ENCODE measurements at regions not wholly inside any gene's neighbourhood (a gene's known extent, or its start where the extent isn't known, plus 50 kb on each side); places are given as distances from the start of the nearest gene placed in this dataset.
"Not testable (repeated sequence)": the region's sequence is repeated elsewhere in the genome, so short reads cannot be mapped to it uniquely, and the experiment has no call there.

DNA sequence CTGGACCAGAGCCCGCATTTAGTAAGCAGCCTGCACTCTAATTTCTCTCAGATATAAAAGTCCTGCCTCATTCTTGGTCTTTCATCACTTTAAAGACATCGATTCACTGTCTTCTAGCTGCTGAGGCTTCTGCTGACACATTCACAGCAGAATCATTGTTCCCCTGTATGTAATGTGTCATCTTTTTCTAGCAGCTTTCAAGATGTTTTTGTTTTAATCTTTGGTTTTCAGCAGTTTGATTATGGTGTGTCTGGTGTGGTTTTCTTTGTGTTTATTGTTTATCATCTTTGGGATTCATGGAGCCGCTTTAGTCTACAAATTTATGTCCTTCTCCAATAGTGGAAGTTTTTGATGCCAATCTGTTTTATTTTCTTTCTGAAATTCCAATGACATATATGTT is 157.3 kb upstream of the STMND1 start:
- peaks cover 5 to 22% (median 6%) of the 10 kb centered on the region in 3 donors for H3K27me3 Mint-ChIP-seq (ENCODE audit: low read depth in 3 of 3)
- no peaks in the 10 kb centered on the region for H3K4me1 Mint-ChIP-seq
- no peak overlapping the region for H3K27ac Mint-ChIP-seq
- H3K9me3 Mint-ChIP-seq, result no peaks in the 10 kb centered on the region
- H3K4me3 Mint-ChIP-seq, result no peak overlapping the region
- no peak for DNase-seq
- H3K36me3 Mint-ChIP-seq, result no peaks in the 10 kb centered on the region

DNA sequence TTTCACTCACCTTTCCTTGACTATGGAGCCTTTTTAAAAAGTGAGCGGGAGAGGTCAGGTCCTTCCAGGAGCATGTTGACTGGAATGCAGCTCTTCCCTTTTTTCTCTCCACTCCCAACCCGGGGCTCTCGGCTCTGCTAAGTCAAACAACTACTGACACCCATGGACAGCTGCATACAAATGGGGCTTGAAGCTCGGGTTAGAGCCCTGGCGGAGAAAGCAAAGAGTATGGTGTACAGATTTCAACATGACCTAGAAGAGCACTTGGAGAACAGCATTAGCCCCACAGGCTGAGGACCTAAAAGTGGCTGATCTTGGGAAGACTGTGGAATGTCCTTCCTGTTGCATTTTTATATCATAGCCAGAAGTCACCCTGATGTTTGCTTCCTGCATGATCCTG is 162.0 kb upstream of the STMND1 start:
- H3K27ac Mint-ChIP-seq, result no peak overlapping the region
- H3K9me3 Mint-ChIP-seq, result no peaks in the 10 kb centered on the region
- no peaks in the 10 kb centered on the region for H3K36me3 Mint-ChIP-seq
- peaks cover 2 to 16% (median 8%) of the 10 kb centered on the region in 3 donors for H3K27me3 Mint-ChIP-seq (ENCODE audit: low read depth in 3 of 3)
- no peaks in the 10 kb centered on the region for H3K4me1 Mint-ChIP-seq
- H3K4me3 Mint-ChIP-seq, result no peak overlapping the region
- no peak for DNase-seq

DNA sequence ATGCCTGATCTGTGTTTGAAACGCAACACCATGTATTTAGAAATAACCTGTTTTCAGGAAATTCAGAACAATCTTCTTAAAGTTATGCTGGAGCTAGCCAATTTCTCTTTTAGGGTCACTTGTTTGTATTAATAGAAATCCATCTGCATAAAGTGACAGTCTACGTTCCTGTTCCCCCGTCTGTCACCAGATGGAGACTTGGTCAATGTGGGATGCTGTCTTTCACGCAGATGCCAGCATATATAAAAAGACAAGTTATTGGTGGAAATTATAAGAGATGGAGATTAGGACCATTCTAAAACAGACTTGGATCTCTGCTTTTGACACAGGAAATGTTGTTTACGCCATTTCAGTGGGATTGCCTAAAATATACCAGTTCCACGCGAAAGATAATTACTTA is 162.5 kb upstream of the STMND1 start:
- Mint-ChIP-seq H3K4me1 (no peaks in the 10 kb centered on the region), H3K9me3 (no peaks in the 10 kb centered on the region), H3K27ac (no peak overlapping the region), H3K4me3 (no peak overlapping the region), H3K36me3 (no peaks in the 10 kb centered on the region), H3K27me3 (ENCODE audit: low read depth in 3 of 3) (peaks cover 2 to 13% (median 10%) of the 10 kb centered on the region in 3 donors)
- DNase-seq, result no peak

DNA sequence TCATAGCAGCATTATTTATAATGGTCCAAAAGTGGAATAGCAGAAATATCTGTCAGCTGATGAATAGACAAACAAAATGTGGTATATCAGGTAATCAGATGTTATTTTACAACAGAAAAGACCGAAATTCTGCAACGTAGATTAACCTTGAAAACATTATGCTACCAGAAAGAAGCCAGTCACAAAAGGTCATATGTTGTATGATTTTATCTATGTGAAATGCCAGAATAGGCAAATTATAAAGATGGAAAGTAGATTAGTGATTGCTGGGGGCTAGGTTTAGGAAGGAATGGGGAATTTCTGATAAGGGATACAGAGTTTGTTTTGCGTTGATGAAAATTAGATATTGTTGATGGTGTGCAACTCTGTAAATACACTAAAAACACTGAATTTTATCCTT is 165.0 kb upstream of the STMND1 start:
- H3K27me3 Mint-ChIP-seq (ENCODE audit: low read depth in 3 of 3), result peaks cover 2 to 10% (median 10%) of the 10 kb centered on the region in 3 donors
- DNase-seq, result no peak
- H3K4me3 Mint-ChIP-seq, result no peak overlapping the region
- no peak overlapping the region for H3K27ac Mint-ChIP-seq
- H3K36me3 Mint-ChIP-seq, result no peaks in the 10 kb centered on the region
- H3K4me1 Mint-ChIP-seq, result no peaks in the 10 kb centered on the region
- no peaks in the 10 kb centered on the region for H3K9me3 Mint-ChIP-seq

DNA sequence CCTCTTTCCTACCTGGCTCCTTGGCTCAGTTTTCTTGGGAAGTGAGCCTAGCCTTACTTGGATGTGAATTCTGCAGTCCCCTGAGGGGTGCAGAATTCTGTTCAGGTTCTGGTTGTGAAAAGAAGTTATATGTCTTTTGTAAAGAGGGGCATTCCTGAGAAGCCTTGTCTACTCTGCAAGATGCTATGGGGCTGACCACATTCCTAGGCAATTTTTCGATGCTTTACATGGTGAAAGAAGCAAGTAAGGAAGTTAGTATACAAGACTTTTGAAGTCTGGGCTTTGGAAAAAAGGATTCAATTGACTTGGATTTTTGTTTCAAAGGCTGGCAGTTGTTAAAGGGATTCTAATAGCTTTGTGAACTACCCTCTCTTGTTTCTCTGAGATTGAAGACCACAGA is 167.9 kb upstream of the STMND1 start:
- no peak overlapping the region for H3K4me3 Mint-ChIP-seq
- DNase-seq, result no peak
- peaks cover 2 to 8% (median 3%) of the 10 kb centered on the region in 3 donors for H3K27me3 Mint-ChIP-seq (ENCODE audit: low read depth in 3 of 3)
- no peak overlapping the region for H3K27ac Mint-ChIP-seq
- H3K9me3 Mint-ChIP-seq, result peaks cover 0 to 7% (median 0%) of the 10 kb centered on the region in 6 donors
- H3K4me1 Mint-ChIP-seq, result no peaks in the 10 kb centered on the region
- H3K36me3 Mint-ChIP-seq, result no peaks in the 10 kb centered on the region

DNA sequence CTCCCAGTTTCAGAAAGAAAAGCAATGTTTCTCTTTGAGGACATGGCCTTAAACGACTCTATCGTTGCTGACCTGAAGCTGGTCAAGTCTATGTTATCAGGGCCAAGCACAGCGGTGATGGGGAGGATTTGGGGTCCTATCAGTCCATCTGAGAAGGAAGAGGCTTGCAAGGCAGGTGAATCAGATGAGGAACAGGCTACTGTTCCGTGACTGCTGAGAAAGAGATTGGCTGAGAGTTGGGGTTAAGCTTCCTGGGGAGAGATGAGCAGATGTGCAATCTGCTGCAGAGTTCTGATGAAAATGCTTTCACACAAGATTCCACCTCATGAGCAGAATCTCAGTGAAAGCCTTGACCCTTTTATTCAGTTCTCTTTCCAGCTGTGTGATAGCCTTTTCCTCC is 168.3 kb upstream of the STMND1 start:
- no peaks in the 10 kb centered on the region for H3K36me3 Mint-ChIP-seq
- no peaks in the 10 kb centered on the region for H3K4me1 Mint-ChIP-seq
- peaks cover 2 to 8% (median 3%) of the 10 kb centered on the region in 3 donors for H3K27me3 Mint-ChIP-seq (ENCODE audit: low read depth in 3 of 3)

DNA sequence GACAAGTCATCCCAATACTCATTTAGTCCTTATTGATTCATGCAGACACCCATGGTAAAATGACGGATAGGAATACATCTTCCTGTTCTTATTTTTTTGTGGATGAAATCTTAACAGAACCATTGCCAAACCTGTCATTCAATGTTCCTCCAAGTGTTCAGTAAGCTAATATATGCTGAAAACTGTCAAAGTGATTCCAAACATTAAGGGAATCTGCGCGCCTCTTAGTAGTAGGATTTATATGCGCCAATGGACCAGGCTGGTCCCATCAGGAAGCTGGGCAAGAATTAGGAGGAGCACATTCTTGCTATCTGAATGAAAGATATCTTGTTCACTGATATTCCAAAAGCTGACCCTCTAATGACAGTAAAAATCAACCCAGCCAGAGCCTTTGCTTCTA is 168.9 kb upstream of the STMND1 start:
- no peak for DNase-seq

More for the DNA sequence above, 168.3 kb upstream of the STMND1 start:
- no peak overlapping the region for H3K27ac Mint-ChIP-seq
- H3K9me3 Mint-ChIP-seq, result peaks cover 0 to 7% (median 0%) of the 10 kb centered on the region in 6 donors
- DNase-seq, result no peak
- H3K4me3 Mint-ChIP-seq, result no peak overlapping the region

DNA sequence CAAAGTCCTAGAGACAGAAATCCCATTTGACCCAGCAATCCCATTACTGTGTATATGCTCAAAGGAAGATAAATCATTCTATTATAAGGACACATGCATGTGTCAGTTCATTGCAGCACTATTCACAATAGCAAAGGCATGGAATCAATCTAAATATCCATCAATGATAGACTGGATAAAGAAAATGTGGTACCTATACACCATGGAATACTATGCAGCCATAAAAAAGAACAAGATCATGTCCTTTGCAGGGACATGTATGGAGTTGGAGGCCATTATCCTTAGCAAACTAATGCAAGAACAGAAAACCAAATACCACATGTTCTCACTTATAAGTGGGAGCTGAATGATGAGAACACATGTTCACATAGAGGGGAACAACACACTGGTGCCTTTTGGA is 169.8 kb upstream of the ATXN1 start:
- not testable (repeated sequence) for H3K36me3 Mint-ChIP-seq; H3K9me3 Mint-ChIP-seq; H3K4me1 Mint-ChIP-seq; H3K4me3 Mint-ChIP-seq; H3K27me3 Mint-ChIP-seq (ENCODE audit: low read depth in 3 of 3); H3K27ac Mint-ChIP-seq; DNase-seq

More for the DNA sequence above, 168.9 kb upstream of the STMND1 start:
- peaks cover 0 to 7% (median 0%) of the 10 kb centered on the region in 6 donors for H3K9me3 Mint-ChIP-seq
- H3K27ac Mint-ChIP-seq, result no peak overlapping the region
- H3K27me3 Mint-ChIP-seq (ENCODE audit: low read depth in 3 of 3), result peaks cover 2 to 8% (median 3%) of the 10 kb centered on the region in 3 donors
- H3K4me1 Mint-ChIP-seq, result no peaks in the 10 kb centered on the region
- H3K36me3 Mint-ChIP-seq, result no peaks in the 10 kb centered on the region
- H3K4me3 Mint-ChIP-seq, result no peak overlapping the region

DNA sequence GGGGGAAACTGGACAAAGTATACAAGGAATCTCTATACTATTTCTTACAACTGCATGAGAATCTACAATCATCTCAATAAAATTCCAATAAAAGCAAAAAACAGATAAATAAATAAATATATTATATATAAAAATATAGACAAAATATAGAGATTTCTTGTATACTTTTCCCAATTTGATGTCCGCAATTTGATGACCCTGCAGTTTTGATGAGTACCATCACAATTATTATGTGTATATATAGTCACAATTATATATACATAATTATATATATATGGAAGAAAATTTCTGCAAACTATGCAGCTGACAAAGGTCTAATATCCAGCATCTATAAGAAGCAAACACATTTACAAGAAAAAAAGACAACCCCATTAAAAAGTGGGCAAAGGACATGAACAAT is 169.2 kb upstream of the ATXN1 start:
- no peak for DNase-seq
- no peak overlapping the region for H3K4me3 Mint-ChIP-seq
- peaks cover 2 to 6% (median 6%) of the 10 kb centered on the region in 3 donors for H3K27me3 Mint-ChIP-seq (ENCODE audit: low read depth in 3 of 3)
- H3K36me3 Mint-ChIP-seq, result no peaks in the 10 kb centered on the region
- H3K4me1 Mint-ChIP-seq, result no peaks in the 10 kb centered on the region
- no peak overlapping the region for H3K27ac Mint-ChIP-seq
- peaks cover 0 to 7% (median 0%) of the 10 kb centered on the region in 6 donors for H3K9me3 Mint-ChIP-seq

DNA sequence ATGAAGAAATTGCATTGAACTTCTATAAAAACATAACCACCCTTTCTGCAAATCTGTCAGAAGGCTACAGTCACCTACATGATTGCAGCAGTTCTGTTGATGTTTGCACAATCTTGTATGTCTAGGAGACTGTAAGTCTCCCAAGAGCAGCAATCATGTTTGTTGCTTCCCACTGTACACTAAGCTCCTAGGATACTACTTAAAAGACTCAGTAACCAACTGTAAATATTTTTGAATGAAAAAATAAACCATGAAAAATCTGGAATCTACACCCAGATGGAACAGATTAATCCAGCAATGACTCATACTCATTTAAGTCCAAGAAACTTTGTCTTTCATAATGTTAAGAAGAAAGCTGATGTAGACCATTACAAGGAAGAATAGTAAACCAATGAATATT is 168.5 kb upstream of the ATXN1 start:
- Mint-ChIP-seq H3K27me3 (ENCODE audit: low read depth in 3 of 3) (peaks cover 2 to 5% (median 3%) of the 10 kb centered on the region in 3 donors), H3K27ac (no peak overlapping the region), H3K4me1 (no peaks in the 10 kb centered on the region), H3K4me3 (no peak overlapping the region), H3K36me3 (no peaks in the 10 kb centered on the region), H3K9me3 (peaks cover 0 to 7% (median 0%) of the 10 kb centered on the region in 6 donors)
- no peak for DNase-seq

DNA sequence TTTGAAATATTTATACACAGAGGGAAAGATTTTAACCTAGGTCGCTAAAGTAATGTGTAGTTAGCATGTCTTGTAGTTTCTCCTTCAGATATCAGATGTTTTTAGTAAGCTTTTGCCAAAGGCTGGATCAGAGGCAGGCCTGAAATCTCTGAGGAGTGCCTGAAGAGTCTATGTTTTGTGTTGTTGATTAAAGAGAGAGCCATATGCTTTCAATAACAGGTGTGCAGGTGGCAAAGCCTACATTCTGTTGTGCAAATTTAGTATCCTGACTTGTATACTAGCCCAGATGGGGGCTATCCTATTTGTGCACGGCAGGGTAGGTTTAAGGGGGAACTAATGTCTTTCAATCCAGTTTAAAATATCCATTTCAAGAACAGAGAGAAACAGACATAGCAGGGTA is 167.1 kb upstream of the ATXN1 start:
- H3K27ac Mint-ChIP-seq, result no peak overlapping the region
- peaks cover 2 to 8% (median 3%) of the 10 kb centered on the region in 3 donors for H3K27me3 Mint-ChIP-seq (ENCODE audit: low read depth in 3 of 3)
- no peak for DNase-seq
- no peak overlapping the region for H3K4me3 Mint-ChIP-seq
- no peaks in the 10 kb centered on the region for H3K4me1 Mint-ChIP-seq
- peaks cover 0 to 7% (median 0%) of the 10 kb centered on the region in 6 donors for H3K9me3 Mint-ChIP-seq
- H3K36me3 Mint-ChIP-seq, result no peaks in the 10 kb centered on the region

DNA sequence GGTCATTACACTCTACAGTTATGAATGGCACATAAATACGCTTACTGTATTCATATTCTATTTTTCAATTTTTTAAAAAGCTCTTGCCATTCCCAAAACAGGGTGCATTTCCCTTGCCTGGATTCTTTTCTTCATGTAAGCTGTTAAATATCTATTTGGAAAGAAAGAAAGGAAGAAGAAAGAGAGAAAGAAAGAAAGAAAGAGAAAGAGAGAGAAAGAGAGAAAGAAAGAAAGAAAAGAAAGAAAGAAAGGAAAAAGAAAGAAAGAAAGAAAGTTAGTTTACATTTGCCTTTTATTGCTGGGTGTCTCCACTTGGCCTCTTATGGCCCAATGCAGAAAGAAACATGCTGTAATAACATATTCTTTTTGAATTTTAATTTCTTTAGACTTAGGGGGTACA is 165.9 kb upstream of the ATXN1 start:
- no peak for DNase-seq
- Mint-ChIP-seq H3K9me3 (peaks cover 0 to 7% (median 0%) of the 10 kb centered on the region in 6 donors), H3K36me3 (no peaks in the 10 kb centered on the region), H3K4me3 (no peak overlapping the region), H3K27me3 (ENCODE audit: low read depth in 3 of 3) (peaks cover 2 to 10% (median 5%) of the 10 kb centered on the region in 3 donors), H3K4me1 (no peaks in the 10 kb centered on the region), H3K27ac (no peak overlapping the region)

DNA sequence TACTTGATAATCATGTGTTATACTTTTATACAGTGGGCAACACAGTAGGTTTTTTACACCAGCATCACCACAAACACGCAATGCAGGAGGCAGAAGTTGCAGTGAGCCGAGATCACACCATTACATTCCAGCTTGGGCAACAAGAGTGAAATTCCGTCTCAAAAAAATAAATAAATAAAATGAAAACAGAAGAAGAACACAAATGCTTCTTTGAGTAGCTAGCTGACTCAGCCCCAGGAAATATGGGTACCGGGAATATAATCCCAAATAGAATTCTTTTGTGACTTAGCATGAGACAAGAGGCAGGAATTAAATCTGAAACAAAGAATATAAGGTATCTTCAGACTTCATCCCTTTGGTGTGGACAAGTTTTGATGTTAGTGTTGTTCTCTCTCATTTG is 164.2 kb upstream of the ATXN1 start:
- no peak for DNase-seq
- Mint-ChIP-seq H3K36me3 (no peaks in the 10 kb centered on the region), H3K4me3 (no peak overlapping the region), H3K27me3 (ENCODE audit: low read depth in 3 of 3) (peaks cover 0 to 14% (median 5%) of the 10 kb centered on the region in 3 donors), H3K4me1 (no peaks in the 10 kb centered on the region), H3K27ac (no peak overlapping the region), H3K9me3 (no peaks in the 10 kb centered on the region)

DNA sequence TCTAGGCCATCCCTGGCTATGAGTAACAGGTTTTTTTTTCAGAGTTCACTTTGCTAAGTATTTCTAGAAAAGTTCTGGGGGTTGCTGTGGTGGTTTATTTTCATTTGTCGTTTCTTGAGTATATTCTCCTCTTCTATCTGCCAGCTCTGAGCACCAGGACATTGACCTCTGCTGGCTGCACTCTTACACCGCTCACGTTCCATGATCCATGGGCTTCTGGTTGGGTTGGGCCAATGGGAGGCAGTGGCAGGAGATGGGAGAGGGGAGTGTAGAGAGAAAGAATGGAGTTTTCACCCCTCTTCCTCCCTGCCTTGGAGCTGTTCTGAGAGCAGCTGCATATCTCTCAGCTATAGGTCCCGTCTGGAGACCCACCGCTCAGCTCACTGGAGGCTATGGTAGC is 161.0 kb upstream of the ATXN1 start:
- no peaks in the 10 kb centered on the region for H3K4me1 Mint-ChIP-seq
- peaks cover 0 to 13% (median 10%) of the 10 kb centered on the region in 3 donors for H3K27me3 Mint-ChIP-seq (ENCODE audit: low read depth in 3 of 3)
- no peak overlapping the region for H3K27ac Mint-ChIP-seq
- H3K4me3 Mint-ChIP-seq, result no peak overlapping the region
- no peaks in the 10 kb centered on the region for H3K9me3 Mint-ChIP-seq
- no peak for DNase-seq
- no peaks in the 10 kb centered on the region for H3K36me3 Mint-ChIP-seq

DNA sequence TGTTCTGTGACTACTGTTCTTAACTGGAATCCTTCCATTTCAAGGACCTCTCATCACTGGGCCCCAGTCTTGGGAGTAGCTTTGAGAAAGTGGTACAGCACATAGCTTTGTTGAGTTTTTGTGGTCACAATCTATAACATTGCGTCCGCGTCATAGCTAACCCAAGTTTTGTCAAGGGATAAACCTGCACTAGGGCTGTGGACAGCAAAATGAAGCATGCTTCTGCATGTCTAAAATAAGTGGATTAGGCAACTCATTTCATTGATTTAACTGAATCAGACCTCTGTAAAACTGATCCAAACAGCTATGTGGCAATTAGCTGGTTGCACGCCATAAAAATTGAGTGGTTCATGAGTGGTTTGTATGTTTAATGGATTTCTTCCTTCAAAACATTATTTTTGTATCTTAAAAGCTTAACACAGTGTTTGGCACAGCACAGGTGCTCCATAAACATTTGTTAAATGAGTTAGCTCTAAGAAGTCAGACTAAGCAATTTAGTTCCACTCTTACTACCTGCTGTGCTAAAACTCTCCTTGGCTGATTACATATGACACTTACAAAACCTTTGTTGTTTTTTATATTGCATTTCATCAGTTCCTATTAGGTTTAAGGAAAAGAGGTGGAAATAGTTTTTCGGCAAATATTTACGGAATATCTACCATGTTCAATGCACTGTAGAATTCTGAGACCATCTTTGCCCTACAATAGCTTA is 160.3 kb upstream of the ATXN1 start:
- Mint-ChIP-seq H3K4me1 (no peaks in the 10 kb centered on the region), H3K4me3 (no peak overlapping the region), H3K9me3 (no peaks in the 10 kb centered on the region), H3K36me3 (no peaks in the 10 kb centered on the region), H3K27me3 (ENCODE audit: low read depth in 3 of 3) (peaks cover 0 to 13% (median 12%) of the 10 kb centered on the region in 3 donors), H3K27ac (no peak overlapping the region)
- DNase-seq, result no peak

All from immature natural killer cell (primary cell).